ENCODE measurements at regions not wholly inside any gene's neighbourhood (a gene's known extent, or its start where the extent isn't known, plus 50 kb on each side); places are given as distances from the start of the nearest gene placed in this dataset.

- intact Hi-C loops (cut with micrococcal nuclease; ENCODE audit: unreplicated experiment), result no loop called here
- Histone ChIP-seq H3K36me3 (ENCODE audit: insufficient read depth, low read length, poor library complexity, severe bottlenecking) (no peaks in the 10 kb centered on the region), H3K9me3 (ENCODE audit: low read depth, low read length, poor library complexity, severe bottlenecking) (no peaks in the 10 kb centered on the region), H3K4me3 (ENCODE audit: low read depth, low read length, poor library complexity, severe bottlenecking) (no peak overlapping the region), H3K27ac (ENCODE audit: low read depth, low read length, poor library complexity, severe bottlenecking) (no peak overlapping the region), H3K27me3 (replicated peaks; ENCODE audit: insufficient read depth, low read depth, low read length, poor library complexity) (no peaks in the 10 kb centered on the region), H3K4me1 (ENCODE audit: insufficient read depth, low read length, poor library complexity, severe bottlenecking) (no peaks in the 10 kb centered on the region)
- ChIA-PET CTCF (no interaction called here), POLR2A (ENCODE audit: low non-redundant PET) (no interaction called here)
- BruUV-seq (replicated peaks), result no TSS peak
- no peak for TF ChIP-seq CTCF (conservative IDR thresholded peaks at IDR 0.05; ENCODE audit: low read depth, low read length)
- no peak for TF ChIP-seq EZH2 (IDR thresholded peaks at IDR 0.05; ENCODE audit: borderline replicate concordance, low read depth, low read length, poor library complexity, severe bottlenecking)
- no peak for DNase-seq (ENCODE audit: low spot score)
Measured at GRCh38 chr5:39668980-39669379, 244.2 kb upstream of the DAB2 start.

GRCh38 chr5:39665328-39665727, 240.5 kb upstream of the DAB2 start:
- Histone ChIP-seq H3K36me3 (ENCODE audit: insufficient read depth, low read length, poor library complexity, severe bottlenecking) (no peaks in the 10 kb centered on the region), H3K9me3 (ENCODE audit: low read depth, low read length, poor library complexity, severe bottlenecking) (no peaks in the 10 kb centered on the region), H3K27me3 (replicated peaks; ENCODE audit: insufficient read depth, low read depth, low read length, poor library complexity) (no peaks in the 10 kb centered on the region), H3K4me3 (ENCODE audit: low read depth, low read length, poor library complexity, severe bottlenecking) (no peak overlapping the region), H3K4me1 (ENCODE audit: insufficient read depth, low read length, poor library complexity, severe bottlenecking) (no peaks in the 10 kb centered on the region), H3K27ac (ENCODE audit: low read depth, low read length, poor library complexity, severe bottlenecking) (no peak overlapping the region)
- no peak for DNase-seq (ENCODE audit: low spot score)
- ChIA-PET CTCF (no interaction called here), POLR2A (ENCODE audit: low non-redundant PET) (no interaction called here)
- no TSS peak for BruUV-seq (replicated peaks)
- TF ChIP-seq EZH2 (IDR thresholded peaks at IDR 0.05; ENCODE audit: borderline replicate concordance, low read depth, low read length, poor library complexity, severe bottlenecking) (no peak), CTCF (conservative IDR thresholded peaks at IDR 0.05; ENCODE audit: low read depth, low read length) (no peak)
- intact Hi-C loops (cut with micrococcal nuclease; ENCODE audit: unreplicated experiment), result no loop called here

- BruUV-seq (replicated peaks), result no TSS peak
- intact Hi-C loops (cut with micrococcal nuclease; ENCODE audit: unreplicated experiment), result no loop called here
- Histone ChIP-seq H3K27ac (ENCODE audit: low read depth, low read length, poor library complexity, severe bottlenecking) (no peak overlapping the region), H3K9me3 (ENCODE audit: low read depth, low read length, poor library complexity, severe bottlenecking) (no peaks in the 10 kb centered on the region), H3K4me3 (ENCODE audit: low read depth, low read length, poor library complexity, severe bottlenecking) (no peak overlapping the region), H3K36me3 (ENCODE audit: insufficient read depth, low read length, poor library complexity, severe bottlenecking) (no peaks in the 10 kb centered on the region), H3K4me1 (ENCODE audit: insufficient read depth, low read length, poor library complexity, severe bottlenecking) (no peaks in the 10 kb centered on the region), H3K27me3 (replicated peaks; ENCODE audit: insufficient read depth, low read depth, low read length, poor library complexity) (peaks cover 2% of the 10 kb centered on the region)
- ChIA-PET POLR2A (ENCODE audit: low non-redundant PET) (no interaction called here), CTCF (no interaction called here)
- TF ChIP-seq CTCF (conservative IDR thresholded peaks at IDR 0.05; ENCODE audit: low read depth, low read length), result no peak
- no peak for DNase-seq (ENCODE audit: low spot score)
Measured at GRCh38 chr5:39662945-39663344, 238.2 kb upstream of the DAB2 start.

Measured in A673 (cell line).